MM.1S (cell line): ENCODE measurements at regions not wholly inside any gene's neighbourhood (a gene's known extent, or its start where the extent isn't known, plus 50 kb on each side); places are given as distances from the start of the nearest gene placed in this dataset.
"Not testable (repeated sequence)": the region's sequence is repeated elsewhere in the genome, so short reads cannot be mapped to it uniquely, and the experiment has no call there.

ENCODE experiments used
- EZH2 ChIP-seq: fragments of 300-600 bp; sonication (generic); optimal IDR thresholded peaks from 2 replicates; pipeline ENCODE3; 2017; ENCODE audit warnings: low read depth, mild to moderate bottlenecking, antibody characterized with exemption, low read length, mixed read lengths
- EZH2phosphoT487 ChIP-seq: fragments of 300-600 bp; sonication (generic); IDR thresholded peaks from 2 replicates; pipeline ENCODE4 v1.6.1; 2018; ENCODE audit warnings: antibody characterized with exemption, low read length
- TF ChIP-seq, protein P1 (sequence below): fragments of 300-600 bp; sonication (generic); IDR thresholded peaks from 2 replicates; pipeline ENCODE4 v1.5.1; 2016; ENCODE audit warnings: antibody characterized with exemption, low read length, mixed read lengths

DNA sequence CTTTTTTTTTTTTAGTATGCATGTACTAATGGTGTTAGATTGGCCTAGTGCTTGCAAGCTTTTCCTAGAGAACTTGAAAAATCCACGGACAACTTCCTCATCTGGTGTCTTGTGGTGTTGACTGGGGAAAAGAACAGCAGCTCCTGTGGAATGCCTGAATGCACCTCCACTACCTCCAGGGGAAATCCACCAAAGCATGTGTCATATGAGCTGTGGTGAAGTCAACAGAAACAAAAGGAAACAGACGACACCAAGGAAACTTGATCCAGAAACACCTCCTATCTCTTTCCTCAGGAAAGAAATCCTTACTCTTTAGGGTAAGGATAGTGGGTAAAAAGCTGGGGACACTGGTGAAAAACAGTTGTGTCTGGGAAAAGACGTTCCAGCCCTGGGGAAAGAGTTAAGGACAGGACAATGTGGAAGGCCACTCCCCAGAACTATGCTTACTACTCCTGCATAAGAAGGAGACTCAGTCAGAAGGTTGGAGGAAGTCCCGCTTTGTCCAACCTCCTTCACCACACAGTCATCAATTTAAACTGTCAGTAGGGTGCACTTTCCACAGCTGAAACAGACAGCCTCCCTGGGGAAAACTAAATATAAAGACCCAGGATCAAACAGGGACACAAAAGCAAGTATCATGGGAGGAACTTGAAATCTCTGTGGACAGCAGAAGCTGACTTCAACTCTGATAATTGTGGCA, 468.8 kb downstream of the TMEM121 start:
- TF ChIP-seq, protein P1, sequence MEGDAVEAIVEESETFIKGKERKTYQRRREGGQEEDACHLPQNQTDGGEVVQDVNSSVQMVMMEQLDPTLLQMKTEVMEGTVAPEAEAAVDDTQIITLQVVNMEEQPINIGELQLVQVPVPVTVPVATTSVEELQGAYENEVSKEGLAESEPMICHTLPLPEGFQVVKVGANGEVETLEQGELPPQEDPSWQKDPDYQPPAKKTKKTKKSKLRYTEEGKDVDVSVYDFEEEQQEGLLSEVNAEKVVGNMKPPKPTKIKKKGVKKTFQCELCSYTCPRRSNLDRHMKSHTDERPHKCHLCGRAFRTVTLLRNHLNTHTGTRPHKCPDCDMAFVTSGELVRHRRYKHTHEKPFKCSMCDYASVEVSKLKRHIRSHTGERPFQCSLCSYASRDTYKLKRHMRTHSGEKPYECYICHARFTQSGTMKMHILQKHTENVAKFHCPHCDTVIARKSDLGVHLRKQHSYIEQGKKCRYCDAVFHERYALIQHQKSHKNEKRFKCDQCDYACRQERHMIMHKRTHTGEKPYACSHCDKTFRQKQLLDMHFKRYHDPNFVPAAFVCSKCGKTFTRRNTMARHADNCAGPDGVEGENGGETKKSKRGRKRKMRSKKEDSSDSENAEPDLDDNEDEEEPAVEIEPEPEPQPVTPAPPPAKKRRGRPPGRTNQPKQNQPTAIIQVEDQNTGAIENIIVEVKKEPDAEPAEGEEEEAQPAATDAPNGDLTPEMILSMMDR = not testable (repeated sequence)
- not testable (repeated sequence) for TF ChIP-seq EZH2, EZH2phosphoT487
